HFF-Myc (cell line): ENCODE measurements at regions not wholly inside any gene's neighbourhood (a gene's known extent, or its start where the extent isn't known, plus 50 kb on each side); places are given as distances from the start of the nearest gene placed in this dataset.

Source experiments
- DNase-seq: peaks from one replicate; pipeline ENCODE4 v3.0.0-alpha.2; 2011; ENCODE audit warnings: low read depth; ENCODE audit errors: extremely low read depth
- H3K4me3 ChIP-seq: replicated peaks from 2 replicates; pipeline ENCODE4 v1.5.1; 2011; ENCODE audit warnings: low read depth, mild to moderate bottlenecking, control low read depth, low read length
- TF ChIP-seq, protein P1 (sequence below): IDR thresholded peaks from 2 replicates; pipeline ENCODE4 v1.5.1; 2012; ENCODE audit warnings: mild to moderate bottlenecking, low read depth, low read length, control low read depth; ENCODE audit errors: missing control alignments

GRCh38 chr18:2376707-2377106, 194.6 kb downstream of the METTL4 start:
- TF ChIP-seq, protein P1, sequence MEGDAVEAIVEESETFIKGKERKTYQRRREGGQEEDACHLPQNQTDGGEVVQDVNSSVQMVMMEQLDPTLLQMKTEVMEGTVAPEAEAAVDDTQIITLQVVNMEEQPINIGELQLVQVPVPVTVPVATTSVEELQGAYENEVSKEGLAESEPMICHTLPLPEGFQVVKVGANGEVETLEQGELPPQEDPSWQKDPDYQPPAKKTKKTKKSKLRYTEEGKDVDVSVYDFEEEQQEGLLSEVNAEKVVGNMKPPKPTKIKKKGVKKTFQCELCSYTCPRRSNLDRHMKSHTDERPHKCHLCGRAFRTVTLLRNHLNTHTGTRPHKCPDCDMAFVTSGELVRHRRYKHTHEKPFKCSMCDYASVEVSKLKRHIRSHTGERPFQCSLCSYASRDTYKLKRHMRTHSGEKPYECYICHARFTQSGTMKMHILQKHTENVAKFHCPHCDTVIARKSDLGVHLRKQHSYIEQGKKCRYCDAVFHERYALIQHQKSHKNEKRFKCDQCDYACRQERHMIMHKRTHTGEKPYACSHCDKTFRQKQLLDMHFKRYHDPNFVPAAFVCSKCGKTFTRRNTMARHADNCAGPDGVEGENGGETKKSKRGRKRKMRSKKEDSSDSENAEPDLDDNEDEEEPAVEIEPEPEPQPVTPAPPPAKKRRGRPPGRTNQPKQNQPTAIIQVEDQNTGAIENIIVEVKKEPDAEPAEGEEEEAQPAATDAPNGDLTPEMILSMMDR: no peak
- no peak for DNase-seq
- no peak overlapping the region for H3K4me3 ChIP-seq

DNA sequence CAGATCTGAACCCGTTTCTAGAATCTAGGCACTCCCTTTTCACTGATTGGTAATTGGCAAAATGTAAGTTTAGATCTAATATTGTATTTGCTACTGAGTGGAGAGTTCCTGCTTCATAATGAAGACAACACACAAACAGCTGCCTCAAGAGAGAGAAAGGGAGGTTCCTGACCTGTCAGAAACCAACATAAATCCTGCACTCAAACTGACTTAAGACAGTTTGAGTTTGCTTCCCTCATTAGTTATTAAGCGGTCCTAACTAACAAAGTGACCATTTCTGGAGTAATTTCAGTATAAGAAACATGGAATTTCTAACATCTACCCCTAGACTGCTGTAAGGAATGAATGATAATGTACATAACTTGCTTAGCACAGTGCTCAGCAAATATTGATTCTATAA, 191.2 kb downstream of the METTL4 start:
- H3K4me3 ChIP-seq: no peak overlapping the region
- TF ChIP-seq, protein P1: no peak
- DNase-seq: no peak

GRCh38 chr18:2381539-2381938, 189.8 kb downstream of the METTL4 start:
- TF ChIP-seq, protein P1: no peak
- DNase-seq: no peak
- no peak overlapping the region for H3K4me3 ChIP-seq

DNA sequence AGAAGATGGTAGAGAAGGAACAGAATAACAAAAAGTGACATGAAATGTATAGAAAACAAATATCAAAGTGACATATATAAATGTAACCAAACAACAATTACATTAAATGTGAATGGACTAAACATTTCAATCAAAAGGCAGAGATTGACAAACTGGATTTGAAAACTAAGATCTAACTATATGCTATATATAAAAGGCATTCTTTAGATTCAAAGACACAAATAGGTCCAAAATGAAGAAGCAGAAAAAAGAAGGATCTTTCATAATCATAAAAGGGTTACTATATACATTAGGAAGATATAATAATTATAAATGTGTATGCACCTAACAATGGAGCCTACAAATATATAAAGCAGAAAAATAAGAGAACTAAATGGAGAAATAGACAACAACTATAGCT, 183.7 kb downstream of the METTL4 start:
- TF ChIP-seq, protein P1: no peak
- DNase-seq: no peak
- no peak overlapping the region for H3K4me3 ChIP-seq

GRCh38 chr18:2390158-2390557, 181.1 kb downstream of the METTL4 start:
- H3K4me3 ChIP-seq: no peak overlapping the region
- DNase-seq: no peak
- TF ChIP-seq, protein P1: no peak

- TF ChIP-seq, protein P1: no peak
- no peak overlapping the region for H3K4me3 ChIP-seq
- DNase-seq: no peak
Observed at GRCh38 chr18:2391470-2391869, 179.8 kb downstream of the METTL4 start.

DNA sequence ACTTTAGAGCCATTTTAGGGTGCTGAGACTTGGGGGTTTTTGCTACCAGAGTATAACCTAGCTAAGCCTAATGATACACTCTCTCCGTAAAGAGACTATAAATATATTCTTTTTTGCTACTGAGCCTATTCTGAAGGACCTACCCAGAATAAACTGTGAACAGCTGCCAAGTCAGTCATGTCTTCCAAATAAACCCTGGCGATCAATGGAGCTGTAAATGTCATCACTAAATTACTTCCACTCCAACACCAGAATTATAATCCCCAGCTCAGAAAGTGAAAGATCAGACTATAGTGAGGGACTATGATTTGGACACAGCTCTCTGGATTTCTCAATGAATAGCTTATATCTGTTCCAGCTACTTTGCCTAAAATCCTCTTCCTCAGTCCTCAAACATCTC, 178.9 kb downstream of the METTL4 start:
- H3K4me3 ChIP-seq: no peak overlapping the region
- TF ChIP-seq, protein P1: no peak
- DNase-seq: no peak
